Colonic mucosa (tissue), 4 donors: ENCODE measurements at regions not wholly inside any gene's neighbourhood (a gene's known extent, or its start where the extent isn't known, plus 50 kb on each side); places are given as distances from the start of the nearest gene placed in this dataset.

Experiments
- DNase-seq: peaks from one replicate; pipeline ENCODE4 v3.0.0-alpha.2; 2020
- H3K27ac ChIP-seq: fragments of 200-600 bp; one replicate; pipeline ENCODE4 v1.8.0; 2021
- H3K27me3 ChIP-seq: fragments of 200-600 bp; one replicate; pipeline ENCODE4 v1.8.0; 2021
- H3K36me3 ChIP-seq: fragments of 200-600 bp; one replicate; pipeline ENCODE4 v1.8.0; 2021
- H3K4me1 ChIP-seq: fragments of 200-600 bp; one replicate; pipeline ENCODE4 v1.8.0; 2021; ENCODE audit warnings: mild to moderate bottlenecking
- H3K4me3 ChIP-seq: fragments of 200-600 bp; one replicate; pipeline ENCODE4 v1.8.0; 2021
- H3K9ac ChIP-seq, 2 donors: one replicate each; pipeline ENCODE4 v1.7.0; 2013; ENCODE audit warnings: control low read depth in 2 of 2, low read depth in 2 of 2, low read length in 2 of 2
- H3K9me3 ChIP-seq: fragments of 200-600 bp; one replicate; pipeline ENCODE4 v1.8.0; 2021
- intact Hi-C: fragments of 100-400 bp; cut with DNase I; formaldehyde crosslinking; loops from one replicate; pipeline ENCODE4 v1.14.1; 2022
- TF ChIP-seq, protein P1 (sequence below): fragments of 200-600 bp; IDR thresholded peaks from one replicate; pipeline ENCODE4 v1.8.0; 2022; ENCODE audit warnings: antibody characterized with exemption, mild to moderate bottlenecking
- donor health status: healthy.
- donor health status: DM: no; HTN: no; CAD: no.
- donor health status: DM: no; HTN: no; CAD: no.

DNA sequence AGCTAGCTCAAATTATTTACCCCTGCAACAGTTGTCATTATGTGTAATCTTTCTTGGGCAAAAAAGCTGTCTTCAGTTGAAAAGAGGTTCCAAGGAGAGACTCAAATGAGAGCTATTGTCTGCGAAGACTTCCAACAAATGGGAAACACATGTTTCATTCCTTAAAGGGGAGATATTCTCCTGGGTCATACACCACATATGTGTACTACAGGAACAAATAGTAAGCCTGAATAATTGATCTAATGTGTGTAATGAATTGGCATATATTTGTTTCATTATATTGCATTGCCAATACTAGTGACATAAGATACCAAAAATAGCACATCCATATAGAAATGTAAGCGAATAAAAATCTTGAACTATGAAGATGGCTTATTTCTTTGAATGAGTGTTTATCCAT lies 950.9 kb upstream of the NDST4 start:
- H3K4me1 ChIP-seq: no peaks in the 10 kb centered on the region
- H3K36me3 ChIP-seq: no peaks in the 10 kb centered on the region
- intact Hi-C loops: no loop called here
- H3K27ac ChIP-seq: no peak overlapping the region
- H3K9ac ChIP-seq: no peak overlapping the region
- H3K27me3 ChIP-seq: no peaks in the 10 kb centered on the region
- no peak for DNase-seq
- H3K4me3 ChIP-seq: no peak overlapping the region
- H3K9me3 ChIP-seq: no peaks in the 10 kb centered on the region
- TF ChIP-seq, protein P1, sequence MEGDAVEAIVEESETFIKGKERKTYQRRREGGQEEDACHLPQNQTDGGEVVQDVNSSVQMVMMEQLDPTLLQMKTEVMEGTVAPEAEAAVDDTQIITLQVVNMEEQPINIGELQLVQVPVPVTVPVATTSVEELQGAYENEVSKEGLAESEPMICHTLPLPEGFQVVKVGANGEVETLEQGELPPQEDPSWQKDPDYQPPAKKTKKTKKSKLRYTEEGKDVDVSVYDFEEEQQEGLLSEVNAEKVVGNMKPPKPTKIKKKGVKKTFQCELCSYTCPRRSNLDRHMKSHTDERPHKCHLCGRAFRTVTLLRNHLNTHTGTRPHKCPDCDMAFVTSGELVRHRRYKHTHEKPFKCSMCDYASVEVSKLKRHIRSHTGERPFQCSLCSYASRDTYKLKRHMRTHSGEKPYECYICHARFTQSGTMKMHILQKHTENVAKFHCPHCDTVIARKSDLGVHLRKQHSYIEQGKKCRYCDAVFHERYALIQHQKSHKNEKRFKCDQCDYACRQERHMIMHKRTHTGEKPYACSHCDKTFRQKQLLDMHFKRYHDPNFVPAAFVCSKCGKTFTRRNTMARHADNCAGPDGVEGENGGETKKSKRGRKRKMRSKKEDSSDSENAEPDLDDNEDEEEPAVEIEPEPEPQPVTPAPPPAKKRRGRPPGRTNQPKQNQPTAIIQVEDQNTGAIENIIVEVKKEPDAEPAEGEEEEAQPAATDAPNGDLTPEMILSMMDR: no peak

DNA sequence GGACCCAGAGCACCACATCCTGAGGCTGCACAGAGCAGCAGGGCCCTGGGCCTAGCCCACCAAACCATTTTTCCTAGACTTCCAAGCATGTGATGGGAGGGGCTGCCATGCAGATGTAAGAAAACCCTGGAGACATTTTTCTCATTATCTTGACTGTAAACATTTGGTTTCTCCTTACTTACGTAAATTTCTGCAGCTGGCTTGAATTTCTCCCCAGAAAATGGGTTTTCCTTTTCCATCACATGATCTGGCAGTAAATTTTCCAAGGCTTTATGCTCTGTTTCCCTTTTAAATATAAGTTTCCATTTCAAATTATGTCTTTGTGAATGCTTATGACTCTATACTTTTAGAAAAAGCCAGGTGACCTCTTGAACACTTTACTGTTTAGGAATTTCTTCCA lies 945.9 kb upstream of the NDST4 start:
- H3K9me3 ChIP-seq: no peaks in the 10 kb centered on the region
- H3K9ac ChIP-seq: no peak overlapping the region
- intact Hi-C loops: no loop called here
- no peak overlapping the region for H3K4me3 ChIP-seq
- no peaks in the 10 kb centered on the region for H3K36me3 ChIP-seq
- no peak overlapping the region for H3K27ac ChIP-seq
- TF ChIP-seq, protein P1: no peak
- DNase-seq: no peak
- H3K27me3 ChIP-seq: no peaks in the 10 kb centered on the region
- H3K4me1 ChIP-seq: no peaks in the 10 kb centered on the region

GRCh38 chr4:116058129-116058528 lies 944.7 kb upstream of the NDST4 start:
- Histone ChIP-seq H3K4me3 (no peak overlapping the region), H3K27ac (no peak overlapping the region), H3K27me3 (no peaks in the 10 kb centered on the region), H3K36me3 (no peaks in the 10 kb centered on the region), H3K9me3 (no peaks in the 10 kb centered on the region), H3K9ac (no peak overlapping the region), H3K4me1 (no peaks in the 10 kb centered on the region)
- TF ChIP-seq, protein P1: no peak
- intact Hi-C loops: no loop called here
- DNase-seq: no peak

DNA sequence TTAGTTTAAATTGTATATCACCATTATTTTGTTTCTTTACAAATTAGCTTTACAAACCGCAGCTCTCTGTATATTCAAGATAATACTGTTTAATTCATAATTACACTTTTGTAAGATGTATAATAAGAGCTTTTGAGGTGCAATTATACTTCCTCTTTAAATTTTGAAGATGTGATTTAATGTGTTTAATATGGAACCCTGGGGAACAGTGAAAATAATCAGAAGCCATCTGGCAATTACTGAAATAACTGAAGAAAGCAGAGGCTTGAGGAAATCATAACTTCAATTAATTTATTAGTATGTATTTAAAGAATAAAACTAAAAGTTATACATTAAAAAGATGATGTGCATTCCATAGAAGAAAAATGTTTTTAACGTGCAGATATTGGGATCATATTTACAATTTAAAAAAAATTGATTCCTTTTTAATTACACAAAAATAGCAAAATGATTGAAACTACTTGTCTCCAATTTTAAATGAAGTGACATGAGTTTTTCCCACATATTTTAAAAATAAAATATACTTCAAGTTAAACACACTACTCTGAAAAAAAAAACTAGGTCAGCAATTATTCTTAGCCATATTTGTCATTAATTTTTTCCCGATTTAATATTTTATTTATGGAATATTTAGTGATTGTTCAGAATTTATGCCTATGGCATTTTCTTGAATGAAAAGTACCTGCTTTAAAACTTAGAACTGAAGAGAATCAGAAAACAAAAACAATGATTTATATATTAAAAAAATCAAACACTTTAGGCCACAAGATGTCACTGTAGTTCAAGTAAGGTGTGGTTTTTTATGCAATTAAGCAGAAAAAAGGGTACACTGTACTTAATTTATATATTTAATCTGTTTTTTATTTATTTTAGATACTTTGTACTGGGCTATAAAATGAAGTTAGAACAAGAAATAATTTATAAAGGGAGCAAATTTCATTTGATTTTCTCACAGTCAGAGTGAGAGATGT lies 942.7 kb upstream of the NDST4 start:
- no peaks in the 10 kb centered on the region for H3K27me3 ChIP-seq
- intact Hi-C loops: no loop called here
- H3K36me3 ChIP-seq: no peaks in the 10 kb centered on the region
- no peaks in the 10 kb centered on the region for H3K4me1 ChIP-seq
- H3K9ac ChIP-seq: no peak overlapping the region
- TF ChIP-seq, protein P1: no peak
- H3K4me3 ChIP-seq: no peak overlapping the region
- DNase-seq: no peak
- no peaks in the 10 kb centered on the region for H3K9me3 ChIP-seq
- H3K27ac ChIP-seq: no peak overlapping the region

DNA sequence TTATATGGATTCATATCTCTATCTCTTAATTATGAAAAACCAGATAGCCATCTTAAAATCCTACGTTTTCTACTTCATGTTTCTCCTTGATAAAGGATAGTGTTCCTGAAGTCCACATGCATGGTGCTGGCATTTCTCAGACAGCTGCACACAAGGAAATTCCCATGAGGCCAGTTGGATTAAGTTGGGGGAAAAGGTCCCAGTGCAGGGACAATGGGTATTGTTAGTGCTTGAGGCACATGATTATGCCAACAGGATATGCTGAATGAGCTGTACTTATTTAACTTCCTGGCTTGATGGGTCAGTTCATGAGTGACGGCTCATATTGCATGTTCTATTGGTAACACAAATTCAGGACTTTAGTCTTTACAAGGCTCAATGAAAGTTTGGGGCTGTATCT lies 913.9 kb upstream of the NDST4 start:
- intact Hi-C loops: no loop called here

More for the DNA sequence above, 913.9 kb upstream of the NDST4 start:
- Histone ChIP-seq H3K36me3 (no peaks in the 10 kb centered on the region), H3K27ac (no peak overlapping the region), H3K4me1 (no peaks in the 10 kb centered on the region), H3K9me3 (no peaks in the 10 kb centered on the region), H3K4me3 (no peak overlapping the region), H3K27me3 (no peaks in the 10 kb centered on the region), H3K9ac (no peak overlapping the region)
- DNase-seq: no peak
- TF ChIP-seq, protein P1: no peak
